Gastrocnemius medialis (tissue), 4 donors: ENCODE measurements at regions not wholly inside any gene's neighbourhood (a gene's known extent, or its start where the extent isn't known, plus 50 kb on each side); places are given as distances from the start of the nearest gene placed in this dataset.
"Not testable (repeated sequence)": the region's sequence is repeated elsewhere in the genome, so short reads cannot be mapped to it uniquely, and the experiment has no call there.

ENCODE experiments used
- POLR2A ChIP-seq, 2 donors: fragments of 450-650 bp; IDR thresholded peaks; one replicate each; pipeline ENCODE4 v1.6.1; 2017; ENCODE audit warnings: antibody characterized with exemption in 2 of 2, mild to moderate bottlenecking in 2 of 2, moderate library complexity in 2 of 2
- TF ChIP-seq, protein P1 (sequence below), 5 experiments: fragments of 450-650 bp in 3 of 5; fragments of 200-600 bp in 2 of 5; sonication (generic) in 2 of 5; IDR thresholded peaks in 4 of 5; conservative IDR thresholded peaks in 1 of 5; 1 replicate in 4 of 5; 2 replicates in 1 of 5; pipeline ENCODE4 v1.5.1; 2016 to 2019; ENCODE audit warnings: antibody characterized with exemption in 5 of 5, mild to moderate bottlenecking in 3 of 5, moderate library complexity in 3 of 5

- TF ChIP-seq, protein P1, sequence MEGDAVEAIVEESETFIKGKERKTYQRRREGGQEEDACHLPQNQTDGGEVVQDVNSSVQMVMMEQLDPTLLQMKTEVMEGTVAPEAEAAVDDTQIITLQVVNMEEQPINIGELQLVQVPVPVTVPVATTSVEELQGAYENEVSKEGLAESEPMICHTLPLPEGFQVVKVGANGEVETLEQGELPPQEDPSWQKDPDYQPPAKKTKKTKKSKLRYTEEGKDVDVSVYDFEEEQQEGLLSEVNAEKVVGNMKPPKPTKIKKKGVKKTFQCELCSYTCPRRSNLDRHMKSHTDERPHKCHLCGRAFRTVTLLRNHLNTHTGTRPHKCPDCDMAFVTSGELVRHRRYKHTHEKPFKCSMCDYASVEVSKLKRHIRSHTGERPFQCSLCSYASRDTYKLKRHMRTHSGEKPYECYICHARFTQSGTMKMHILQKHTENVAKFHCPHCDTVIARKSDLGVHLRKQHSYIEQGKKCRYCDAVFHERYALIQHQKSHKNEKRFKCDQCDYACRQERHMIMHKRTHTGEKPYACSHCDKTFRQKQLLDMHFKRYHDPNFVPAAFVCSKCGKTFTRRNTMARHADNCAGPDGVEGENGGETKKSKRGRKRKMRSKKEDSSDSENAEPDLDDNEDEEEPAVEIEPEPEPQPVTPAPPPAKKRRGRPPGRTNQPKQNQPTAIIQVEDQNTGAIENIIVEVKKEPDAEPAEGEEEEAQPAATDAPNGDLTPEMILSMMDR (IDR thresholded peaks at IDR 0.05 in 4 of 5, conservative IDR thresholded peaks at IDR 0.05 in 1 of 5) = not testable (repeated sequence)
- not testable (repeated sequence) for TF ChIP-seq POLR2A (IDR thresholded peaks at IDR 0.05)
These were observed 189.9 kb downstream of the ANKRD36 start for GRCh38 chr2:97302881-97303280.
